IMR-90 (cell line): ENCODE measurements at regions not wholly inside any gene's neighbourhood (a gene's known extent, or its start where the extent isn't known, plus 50 kb on each side); places are given as distances from the start of the nearest gene placed in this dataset.

Source experiments
- ATAC-seq: fragments of 200-7000 bp; cut with Tn5 transposase; 2 replicates; pipeline ENCODE4 v1.9.1; 2020; ENCODE audit warnings: low read depth, mild to moderate bottlenecking, moderate library complexity
- BruUV-seq: library from RNA; stranded (reverse); fragments of 400-500 nt; replicated peaks from 2 replicates; lab custom pipeline; 2021; lab: Mats Ljungman, UMichigan
- CTCF ChIA-PET: fragments of 300-600 bp; formaldehyde crosslinking; extraction: SDS; loops from one replicate; lab custom pipeline; 2021; ENCODE audit warnings: antibody characterized with exemption; lab: Yijun Ruan, JAX
- POLR2A ChIA-PET: fragments of 300-600 bp; sonication (Branson Sonifier 250); formaldehyde crosslinking; loops from one replicate; lab custom pipeline; 2022; ENCODE audit warnings: antibody characterized with exemption; ENCODE audit not compliant: unreplicated experiment; lab: Charles Lee
- DNase-seq: peaks from one replicate; pipeline ENCODE4 v3.0.0; 2013
- H2AFZ ChIP-seq: replicated peaks from 2 replicates; pipeline ENCODE3; 2013; ENCODE audit warnings: low read length, mild to moderate bottlenecking; ENCODE audit not compliant: poor library complexity
- H2AK5ac ChIP-seq: 2 replicates; pipeline ENCODE4 v1.6.1; 2013; ENCODE audit warnings: low read depth, low read length, inconsistent platforms
- H2AK9ac ChIP-seq: replicated peaks from 2 replicates; pipeline ENCODE3; 2013; ENCODE audit warnings: mild to moderate bottlenecking, low read depth, low read length, moderate library complexity; ENCODE audit not compliant: poor library complexity
- H2BK120ac ChIP-seq: 2 replicates; pipeline ENCODE4 v1.6.1; 2013; ENCODE audit warnings: low read depth, low read length, inconsistent platforms
- H2BK15ac ChIP-seq: 3 replicates; pipeline ENCODE4 v1.6.1; 2013; ENCODE audit warnings: low read depth, low read length, inconsistent platforms
- H2BK20ac ChIP-seq: 2 replicates; pipeline ENCODE4 v1.6.1; 2013; ENCODE audit warnings: low read depth, mild to moderate bottlenecking, inconsistent platforms, low read length, moderate library complexity
- H2BK5ac ChIP-seq: 2 replicates; pipeline ENCODE4 v1.6.1; 2013; ENCODE audit warnings: mild to moderate bottlenecking, low read depth, low read length, inconsistent platforms; ENCODE audit not compliant: poor library complexity, severe bottlenecking
- H3K14ac ChIP-seq: replicated peaks from 2 replicates; pipeline ENCODE4 v1.6.1; 2013; ENCODE audit warnings: low read depth, low read length, inconsistent platforms
- H3K18ac ChIP-seq: 2 replicates; pipeline ENCODE4 v1.6.1; 2013; ENCODE audit warnings: low read depth, low read length, control low read depth
- H3K23ac ChIP-seq: 2 replicates; pipeline ENCODE4 v1.6.1; 2013; ENCODE audit warnings: low read depth, low read length, inconsistent platforms
- H3K27ac ChIP-seq: 2 replicates; pipeline ENCODE4 v1.5.1; 2013; ENCODE audit warnings: mild to moderate bottlenecking, control low read depth, low read length; ENCODE audit not compliant: insufficient read depth
- H3K27me3 ChIP-seq: 2 replicates; pipeline ENCODE4 v1.6.1; 2013; ENCODE audit warnings: low read length; ENCODE audit not compliant: control insufficient read depth, insufficient read depth
- H3K36me3 ChIP-seq: 2 replicates; pipeline ENCODE4 v1.6.1; 2013; ENCODE audit warnings: low read length, mixed read lengths; ENCODE audit not compliant: control insufficient read depth, insufficient read depth
- H3K4ac ChIP-seq: 2 replicates; pipeline ENCODE4 v1.6.1; 2013; ENCODE audit warnings: low read depth, low read length, inconsistent platforms
- H3K4me1 ChIP-seq: 2 replicates; pipeline ENCODE4 v1.6.1; 2013; ENCODE audit warnings: low read length, mixed read lengths; ENCODE audit not compliant: control insufficient read depth, insufficient read depth
- H3K4me2 ChIP-seq: 2 replicates; pipeline ENCODE4 v1.6.1; 2013; ENCODE audit warnings: low read depth, mild to moderate bottlenecking, control low read depth, low read length, moderate library complexity
- H3K4me3 ChIP-seq: 2 replicates; pipeline ENCODE4 v1.5.1; 2013; ENCODE audit warnings: low read depth, mild to moderate bottlenecking, control low read depth, low read length, moderate library complexity; ENCODE audit not compliant: insufficient read depth
- H3K56ac ChIP-seq: 2 replicates; pipeline ENCODE4 v1.6.1; 2013; ENCODE audit warnings: low read length, inconsistent platforms; ENCODE audit not compliant: insufficient read depth; ENCODE audit errors: extremely low read depth
- H3K79me1 ChIP-seq, 2 experiments: 2 replicates each; pipeline ENCODE4 v1.6.1; 2013; ENCODE audit warnings: low read length in 2 of 2, inconsistent platforms in 1 of 2, low read depth in 1 of 2
- H3K9ac ChIP-seq: 2 replicates; pipeline ENCODE4 v1.6.1; 2013; ENCODE audit warnings: low read depth, low read length, control low read depth
- H3K9me1 ChIP-seq: 2 replicates; pipeline ENCODE4 v1.6.1; 2013; ENCODE audit warnings: low read length, inconsistent platforms; ENCODE audit not compliant: insufficient read depth
- H3K9me3 ChIP-seq: 2 replicates; pipeline ENCODE4 v1.6.1; 2013; ENCODE audit warnings: low read length; ENCODE audit not compliant: control insufficient read depth, insufficient read depth
- H4K20me1 ChIP-seq: 2 replicates; pipeline ENCODE4 v1.6.1; 2013; ENCODE audit warnings: low read length, inconsistent platforms; ENCODE audit not compliant: insufficient read depth
- H4K5ac ChIP-seq: 2 replicates; pipeline ENCODE4 v1.6.1; 2013; ENCODE audit warnings: mild to moderate bottlenecking, low read depth, low read length, control low read depth
- H4K8ac ChIP-seq, 2 experiments: 2 replicates each; pipeline ENCODE4 v1.6.1; 2013; ENCODE audit warnings: low read depth in 2 of 2, low read length in 2 of 2, control low read depth in 1 of 2, inconsistent platforms in 1 of 2
- H4K91ac ChIP-seq: 2 replicates; pipeline ENCODE4 v1.6.1; 2013; ENCODE audit warnings: low read depth, low read length, inconsistent platforms; ENCODE audit not compliant: insufficient read depth
- BHLHE40 ChIP-seq: fragments of 150-350 bp; IDR thresholded peaks from 2 replicates; pipeline ENCODE4 v1.6.1; 2016; ENCODE audit warnings: mild to moderate bottlenecking, low read depth, low read length
- CEBPB ChIP-seq: IDR thresholded peaks from 2 replicates; pipeline ENCODE4 v1.6.1; 2012; ENCODE audit warnings: low read depth, low read length, improper control_type of control experiment
- CHD1 ChIP-seq: IDR thresholded peaks from 2 replicates; pipeline ENCODE4 v1.6.1; 2012; ENCODE audit warnings: low read depth, low read length, improper control_type of control experiment
- FOS ChIP-seq: fragments of 150-350 bp; IDR thresholded peaks from 2 replicates; pipeline ENCODE4 v1.6.1; 2016; ENCODE audit warnings: low read depth, low read length
- MAFK ChIP-seq: IDR thresholded peaks from 2 replicates; pipeline ENCODE4 v1.6.1; 2012; ENCODE audit warnings: low read depth, low read length, improper control_type of control experiment
- MAZ ChIP-seq: IDR thresholded peaks from 2 replicates; pipeline ENCODE4 v1.6.1; 2012; ENCODE audit warnings: low read depth, mild to moderate bottlenecking, low read length, improper control_type of control experiment, moderate library complexity, borderline replicate concordance
- MXI1 ChIP-seq: IDR thresholded peaks from 2 replicates; pipeline ENCODE4 v1.6.1; 2012; ENCODE audit warnings: low read depth, mild to moderate bottlenecking, low read length, moderate library complexity, borderline replicate concordance
- POLR2A ChIP-seq: IDR thresholded peaks from 2 replicates; pipeline ENCODE4 v1.6.1; 2012; ENCODE audit warnings: mild to moderate bottlenecking, low read depth, low read length
- RAD21 ChIP-seq: IDR thresholded peaks from 2 replicates; pipeline ENCODE4 v1.6.1; 2012; ENCODE audit warnings: low read length, improper control_type of control experiment
- RCOR1 ChIP-seq: IDR thresholded peaks from 2 replicates; pipeline ENCODE4 v1.6.1; 2012; ENCODE audit warnings: mild to moderate bottlenecking, low read length, improper control_type of control experiment; ENCODE audit not compliant: insufficient replicate concordance
- RFX5 ChIP-seq: IDR thresholded peaks from 2 replicates; pipeline ENCODE4 v1.8.0; 2012; ENCODE audit warnings: low read depth, mild to moderate bottlenecking, low read length, moderate library complexity
- SMC3 ChIP-seq: fragments of 150-350 bp; IDR thresholded peaks from 2 replicates; pipeline ENCODE4 v1.6.1; 2016; ENCODE audit warnings: low read depth, mild to moderate bottlenecking, antibody characterized with exemption, low read length, moderate library complexity
- WGBS, 2 experiments: methylation state at CpG; one replicate each; pipeline versions ENCODE4 v1.1.5 to v1.1.7; 2013; ENCODE audit warnings: missing lambda C conversion rate in 2 of 2; ENCODE audit not compliant: insufficient read length in 1 of 2; ENCODE audit errors: extremely low coverage in 2 of 2; 5-methylcytosine and 5-hydroxymethylcytosine counted together
- dilution Hi-C: fragments of 300-500 bp; cut with HindIII; formaldehyde crosslinking; loops from one replicate; pipeline ENCODE4 v1.14.3; 2018; ENCODE audit warnings: low sequenced_read_pairs; ENCODE audit not compliant: unreplicated experiment
- in situ Hi-C: fragments of 300-500 bp; cut with MboI; formaldehyde crosslinking; loops from 3 replicates; pipeline ENCODE4 v1.14.3; 2019; ENCODE audit warnings: low sequenced_read_pairs, inconsistent platforms, mixed read lengths
- intact Hi-C: fragments of 100-400 bp; cut with micrococcal nuclease; formaldehyde crosslinking; loops from 2 replicates; pipeline ENCODE4 v1.10.0; 2022
- TF ChIP-seq, protein P1 (sequence below): conservative IDR thresholded peaks from 2 replicates; pipeline ENCODE4 v1.5.1; 2012; ENCODE audit warnings: mild to moderate bottlenecking, low read depth, low read length, improper control_type of control experiment

DNA sequence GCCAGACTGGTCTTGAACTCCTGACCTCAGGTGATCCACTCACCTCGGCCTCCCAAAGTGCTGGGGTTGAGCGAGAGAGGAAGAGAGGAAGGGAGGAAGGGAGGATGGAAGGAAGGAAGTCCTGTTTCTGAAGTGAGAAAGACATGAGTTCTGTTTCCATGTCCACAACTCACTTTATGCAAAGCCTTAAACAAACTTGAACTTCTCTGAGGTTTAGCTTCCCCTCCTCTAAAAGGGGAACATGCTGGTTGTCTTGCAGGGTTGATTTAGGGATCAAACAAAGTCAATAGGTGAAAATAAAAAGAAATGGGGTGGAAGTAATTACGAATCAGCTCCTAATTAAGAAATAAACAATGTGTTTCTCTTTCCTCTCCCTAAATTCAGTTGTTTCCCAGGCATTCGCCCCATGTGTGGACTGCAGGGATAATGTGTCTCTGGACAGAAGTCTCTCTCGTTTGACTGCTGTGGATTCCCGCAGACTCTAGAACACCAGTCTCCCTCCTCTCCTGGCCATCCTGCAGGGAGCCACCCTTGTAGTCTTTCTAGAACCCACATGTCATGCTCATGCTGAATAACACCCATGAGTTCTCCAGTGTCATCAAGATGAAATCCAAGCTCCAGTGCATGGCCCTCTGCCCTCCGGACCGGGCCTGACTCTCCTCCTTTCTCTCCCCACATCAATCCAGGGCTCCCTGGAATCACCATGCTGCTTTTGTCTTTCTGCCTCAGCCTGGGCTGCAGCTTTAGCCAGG lies 229.3 kb upstream of the TRIB2 start:
- Histone ChIP-seq H3K4me2 (no peak overlapping the region), H3K79me1 (no peaks in the 10 kb centered on the region), H3K4ac (no peak overlapping the region), H3K14ac (no peak overlapping the region; the same call in 1 of the 2 replicates), H4K8ac (no peak overlapping the region), H3K23ac (no peak overlapping the region), H3K9ac (no peak overlapping the region), H3K27me3 (no peaks in the 10 kb centered on the region; the same call in 1 of the 2 replicates), H2AFZ (no peak overlapping the region), H3K18ac (no peak overlapping the region), H4K91ac (no peak overlapping the region), H2AK9ac (no peak overlapping the region), H2BK5ac (no peak overlapping the region), H3K27ac (no peak overlapping the region), H3K9me1 (peaks cover 12% of the 10 kb centered on the region), H2AK5ac (no peak overlapping the region), H3K9me3 (no peaks in the 10 kb centered on the region), H2BK20ac (no peak overlapping the region; the same call in 1 of the 2 replicates), H3K56ac (no peak overlapping the region), H2BK15ac (no peak overlapping the region), H3K4me3 (no peak overlapping the region), H4K20me1 (no peaks in the 10 kb centered on the region), H2BK120ac (no peak overlapping the region), H3K4me1 (peaks cover 7% of the 10 kb centered on the region), H3K36me3 (no peaks in the 10 kb centered on the region), H4K5ac (no peak overlapping the region)
- DNase-seq (no peak), ATAC-seq (no peak)
- in situ Hi-C loops: no loop called here
- ChIA-PET POLR2A (no interaction called here), CTCF (no interaction called here)
- dilution Hi-C loops: no loop called here
- BruUV-seq: no TSS peak
- WGBS, 2 experiments: 82% methylated on average over 4 of the region's 8 CpGs; no CpG with 5 or more reads in 1 of the 2 experiments
- TF ChIP-seq MXI1: no peak
- no peak for TF ChIP-seq RFX5
- TF ChIP-seq CEBPB: no peak
- TF ChIP-seq BHLHE40: no peak
- no peak for TF ChIP-seq MAFK
- TF ChIP-seq RAD21: no peak
- no peak for TF ChIP-seq SMC3
- TF ChIP-seq, protein P1, sequence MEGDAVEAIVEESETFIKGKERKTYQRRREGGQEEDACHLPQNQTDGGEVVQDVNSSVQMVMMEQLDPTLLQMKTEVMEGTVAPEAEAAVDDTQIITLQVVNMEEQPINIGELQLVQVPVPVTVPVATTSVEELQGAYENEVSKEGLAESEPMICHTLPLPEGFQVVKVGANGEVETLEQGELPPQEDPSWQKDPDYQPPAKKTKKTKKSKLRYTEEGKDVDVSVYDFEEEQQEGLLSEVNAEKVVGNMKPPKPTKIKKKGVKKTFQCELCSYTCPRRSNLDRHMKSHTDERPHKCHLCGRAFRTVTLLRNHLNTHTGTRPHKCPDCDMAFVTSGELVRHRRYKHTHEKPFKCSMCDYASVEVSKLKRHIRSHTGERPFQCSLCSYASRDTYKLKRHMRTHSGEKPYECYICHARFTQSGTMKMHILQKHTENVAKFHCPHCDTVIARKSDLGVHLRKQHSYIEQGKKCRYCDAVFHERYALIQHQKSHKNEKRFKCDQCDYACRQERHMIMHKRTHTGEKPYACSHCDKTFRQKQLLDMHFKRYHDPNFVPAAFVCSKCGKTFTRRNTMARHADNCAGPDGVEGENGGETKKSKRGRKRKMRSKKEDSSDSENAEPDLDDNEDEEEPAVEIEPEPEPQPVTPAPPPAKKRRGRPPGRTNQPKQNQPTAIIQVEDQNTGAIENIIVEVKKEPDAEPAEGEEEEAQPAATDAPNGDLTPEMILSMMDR: no peak
- TF ChIP-seq CHD1: no peak
- no peak for TF ChIP-seq MAZ
- TF ChIP-seq POLR2A: no peak
- TF ChIP-seq RCOR1: no peak
- TF ChIP-seq FOS: no peak
- intact Hi-C loops: no loop called here
